ENCODE measurements at regions not wholly inside any gene's neighbourhood (a gene's known extent, or its start where the extent isn't known, plus 50 kb on each side); places are given as distances from the start of the nearest gene placed in this dataset.

GRCh38 chr12:89212339-89212771, 139.9 kb downstream of the DUSP6 start:
- no peak for DNase-seq (ENCODE audit: low spot score)
- TF ChIP-seq, protein P1, sequence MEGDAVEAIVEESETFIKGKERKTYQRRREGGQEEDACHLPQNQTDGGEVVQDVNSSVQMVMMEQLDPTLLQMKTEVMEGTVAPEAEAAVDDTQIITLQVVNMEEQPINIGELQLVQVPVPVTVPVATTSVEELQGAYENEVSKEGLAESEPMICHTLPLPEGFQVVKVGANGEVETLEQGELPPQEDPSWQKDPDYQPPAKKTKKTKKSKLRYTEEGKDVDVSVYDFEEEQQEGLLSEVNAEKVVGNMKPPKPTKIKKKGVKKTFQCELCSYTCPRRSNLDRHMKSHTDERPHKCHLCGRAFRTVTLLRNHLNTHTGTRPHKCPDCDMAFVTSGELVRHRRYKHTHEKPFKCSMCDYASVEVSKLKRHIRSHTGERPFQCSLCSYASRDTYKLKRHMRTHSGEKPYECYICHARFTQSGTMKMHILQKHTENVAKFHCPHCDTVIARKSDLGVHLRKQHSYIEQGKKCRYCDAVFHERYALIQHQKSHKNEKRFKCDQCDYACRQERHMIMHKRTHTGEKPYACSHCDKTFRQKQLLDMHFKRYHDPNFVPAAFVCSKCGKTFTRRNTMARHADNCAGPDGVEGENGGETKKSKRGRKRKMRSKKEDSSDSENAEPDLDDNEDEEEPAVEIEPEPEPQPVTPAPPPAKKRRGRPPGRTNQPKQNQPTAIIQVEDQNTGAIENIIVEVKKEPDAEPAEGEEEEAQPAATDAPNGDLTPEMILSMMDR (IDR thresholded peaks at IDR 0.05): no peak
- ATAC-seq (ENCODE audit: low FRiP score): peak; percentile 60

DNA sequence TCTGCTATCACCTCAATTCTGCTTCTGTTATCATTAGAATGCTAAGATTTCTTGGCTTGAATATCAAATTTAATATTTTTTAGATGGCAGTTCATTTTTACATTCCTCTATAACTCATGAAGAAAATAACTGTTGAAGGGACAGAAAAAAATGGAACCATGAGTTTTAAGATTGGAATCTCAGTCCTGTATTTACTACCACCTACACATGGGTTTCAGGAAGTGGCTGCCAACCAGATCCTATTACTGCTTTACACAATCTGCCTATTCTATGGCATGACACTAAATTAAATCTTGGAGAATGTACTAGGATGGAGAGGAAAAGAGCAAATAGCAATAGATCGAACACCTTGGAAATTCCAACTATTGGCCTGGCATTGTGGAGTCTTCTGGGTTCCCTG, 140.8 kb downstream of the DUSP6 start:
- TF ChIP-seq, protein P1 (IDR thresholded peaks at IDR 0.05): no peak
- ATAC-seq (ENCODE audit: low FRiP score): no peak
- no peak for DNase-seq (ENCODE audit: low spot score)

- DNase-seq (ENCODE audit: low spot score) (no peak), ATAC-seq (ENCODE audit: low FRiP score) (no peak)
- TF ChIP-seq, protein P1 (IDR thresholded peaks at IDR 0.05): no peak
Measured at GRCh38 chr12:89210277-89210676, 142.0 kb downstream of the DUSP6 start.

- TF ChIP-seq, protein P1 (IDR thresholded peaks at IDR 0.05): no peak
- ATAC-seq (ENCODE audit: low FRiP score): no peak
Measured at GRCh38 chr12:89208661-89209096, 143.6 kb downstream of the DUSP6 start.

DNA sequence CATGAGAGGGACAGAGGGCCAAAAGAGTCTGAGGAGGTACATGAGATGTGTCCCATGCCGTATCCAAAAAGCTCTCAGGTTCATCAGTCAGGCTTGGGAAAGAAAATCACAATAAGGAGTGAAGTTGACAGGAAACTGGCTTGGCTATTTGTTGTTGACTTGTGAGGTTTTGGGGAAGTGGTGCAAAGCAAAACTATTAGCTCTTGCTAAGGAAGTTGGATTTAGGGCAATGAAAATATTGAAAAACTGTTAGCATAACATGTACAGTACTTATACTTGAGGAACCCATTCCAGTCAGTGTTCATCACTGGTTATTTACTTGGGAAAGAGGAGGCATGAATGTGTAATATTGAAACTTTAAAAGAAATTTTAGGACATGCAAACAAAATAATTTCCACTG, 145.9 kb downstream of the DUSP6 start:
- DNase-seq (ENCODE audit: low spot score): no peak
- ATAC-seq (ENCODE audit: low FRiP score): no peak
- TF ChIP-seq, protein P1 (IDR thresholded peaks at IDR 0.05): no peak

More at GRCh38 chr12:89208661-89209096, 143.6 kb downstream of the DUSP6 start:
- DNase-seq (ENCODE audit: low spot score): no peak

DNA sequence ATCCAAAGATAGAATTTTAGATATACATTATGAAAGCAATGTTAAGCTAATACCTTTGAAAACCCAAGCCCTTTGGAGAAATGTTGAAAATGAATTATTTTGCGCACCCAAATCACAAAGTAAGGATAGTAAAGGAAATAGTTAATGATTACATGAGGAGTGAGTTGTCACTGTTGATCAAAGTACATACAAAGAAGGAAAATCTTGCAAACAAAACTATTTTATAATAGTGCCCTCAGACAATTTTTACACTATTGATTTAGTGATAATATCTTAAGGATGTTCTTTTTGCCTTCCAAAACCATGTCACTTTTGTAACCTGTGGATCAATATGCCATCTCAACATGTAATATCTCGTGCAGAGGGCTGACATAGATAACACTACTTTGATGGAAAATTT, 146.8 kb downstream of the DUSP6 start:
- TF ChIP-seq, protein P1 (IDR thresholded peaks at IDR 0.05): no peak
- DNase-seq (ENCODE audit: low spot score) (no peak), ATAC-seq (ENCODE audit: low FRiP score) (no peak)

- TF ChIP-seq, protein P1 (IDR thresholded peaks at IDR 0.05): no peak
- DNase-seq (ENCODE audit: low spot score) (no peak), ATAC-seq (ENCODE audit: low FRiP score) (no peak)
Measured at GRCh38 chr12:89203144-89203543, 149.2 kb downstream of the DUSP6 start.
